ENCODE measurements at regions not wholly inside any gene's neighbourhood (a gene's known extent, or its start where the extent isn't known, plus 50 kb on each side); places are given as distances from the start of the nearest gene placed in this dataset.

DNA sequence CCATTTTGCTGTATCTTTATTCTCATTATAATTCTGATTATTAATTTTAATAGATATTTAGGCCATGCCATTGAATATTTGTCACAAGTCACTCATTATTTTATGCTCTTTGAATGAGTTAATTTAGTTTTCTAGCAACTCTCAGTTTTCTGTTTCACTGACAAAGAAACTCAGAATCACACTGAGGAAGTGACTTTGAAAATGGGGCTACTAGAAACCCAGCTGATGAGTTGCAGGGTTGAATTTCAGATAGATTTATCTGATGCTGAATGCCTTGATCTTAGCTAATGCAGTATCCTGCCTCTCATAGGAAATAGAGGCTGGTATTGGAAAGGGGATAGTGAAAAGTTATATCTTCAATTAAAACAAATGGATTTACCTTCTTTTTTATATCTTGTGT, 67.4 kb upstream of the PLA2G4A start:
- TF ChIP-seq CREM (CRISPR knock-in tag; IDR thresholded peaks at IDR 0.05) = no peak
- TF ChIP-seq, protein P1, sequence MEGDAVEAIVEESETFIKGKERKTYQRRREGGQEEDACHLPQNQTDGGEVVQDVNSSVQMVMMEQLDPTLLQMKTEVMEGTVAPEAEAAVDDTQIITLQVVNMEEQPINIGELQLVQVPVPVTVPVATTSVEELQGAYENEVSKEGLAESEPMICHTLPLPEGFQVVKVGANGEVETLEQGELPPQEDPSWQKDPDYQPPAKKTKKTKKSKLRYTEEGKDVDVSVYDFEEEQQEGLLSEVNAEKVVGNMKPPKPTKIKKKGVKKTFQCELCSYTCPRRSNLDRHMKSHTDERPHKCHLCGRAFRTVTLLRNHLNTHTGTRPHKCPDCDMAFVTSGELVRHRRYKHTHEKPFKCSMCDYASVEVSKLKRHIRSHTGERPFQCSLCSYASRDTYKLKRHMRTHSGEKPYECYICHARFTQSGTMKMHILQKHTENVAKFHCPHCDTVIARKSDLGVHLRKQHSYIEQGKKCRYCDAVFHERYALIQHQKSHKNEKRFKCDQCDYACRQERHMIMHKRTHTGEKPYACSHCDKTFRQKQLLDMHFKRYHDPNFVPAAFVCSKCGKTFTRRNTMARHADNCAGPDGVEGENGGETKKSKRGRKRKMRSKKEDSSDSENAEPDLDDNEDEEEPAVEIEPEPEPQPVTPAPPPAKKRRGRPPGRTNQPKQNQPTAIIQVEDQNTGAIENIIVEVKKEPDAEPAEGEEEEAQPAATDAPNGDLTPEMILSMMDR (IDR thresholded peaks at IDR 0.05) = no peak
